ENCODE measurements at regions not wholly inside any gene's neighbourhood (a gene's known extent, or its start where the extent isn't known, plus 50 kb on each side); places are given as distances from the start of the nearest gene placed in this dataset.

- ChIA-PET CTCF (interaction anchor here (0.7 to 3.5 kb wide), 17 partner anchors 12 to 126 kb away, joined by 3 to 26 read pairs (median 5); partner anchors contain the start of gene RAI14), POLR2A (interaction anchor here (0.7 to 4.4 kb wide), 18 partner anchors 16 to 139 kb away, joined by 3 to 57 read pairs (median 3); partner anchors contain the start of gene RAI14)
- Histone ChIP-seq H3K9ac (replicated peaks; ENCODE audit: extremely low read depth, insufficient read depth, low read length) (peak overlapping the region; percentile 97), H3K4me1 (ENCODE audit: control insufficient read depth, extremely low read depth, insufficient read depth, low read length) (peaks cover 65% of the 10 kb centered on the region), H3K79me2 (ENCODE audit: control insufficient read depth, insufficient read depth, low read length) (no peaks in the 10 kb centered on the region), H3K4me3 (replicated peaks in 1 of 3; ENCODE audit: insufficient read depth in 1 of 3, low read depth in 1 of 3, low read length in 3 of 3) (peak overlapping the region in 1 of 3 experiments; percentile 21), H4K20me1 (replicated peaks; ENCODE audit: control insufficient read depth, extremely low read depth, insufficient read depth, low read length) (no peaks in the 10 kb centered on the region), H3K9me3 (replicated peaks; ENCODE audit: control insufficient read depth, insufficient read depth, low read length) (no peaks in the 10 kb centered on the region), H3K4me2 (ENCODE audit: insufficient read depth, low read length) (peak overlapping the region; percentile 60), H3K27ac (ENCODE audit: insufficient read depth, low read depth, low read length) (peak overlapping the region; percentile 99), H3K27me3 (ENCODE audit: control insufficient read depth in 2 of 2, insufficient read depth in 2 of 2, low read length in 2 of 2) (no peaks in the 10 kb centered on the region), H3K9me1 (replicated peaks; ENCODE audit: control insufficient read depth, extremely low read depth, insufficient read depth, low read length) (no peaks in the 10 kb centered on the region), H3K36me3 (ENCODE audit: control insufficient read depth in 2 of 2, extremely low read depth in 1 of 2, insufficient read depth in 2 of 2, low read length in 2 of 2) (no peaks in the 10 kb centered on the region), H2AFZ (ENCODE audit: low read depth, low read length) (no peak overlapping the region)
- peak; percentile 95 for DNase-seq (ENCODE audit: low read depth, low spot score)
- peak; percentile 96 for FAIRE-seq
- dilution Hi-C loops (cut with MboI; ENCODE audit: extremely low pct_ligation_motif_present, low sequenced_read_pairs), result no loop called here
- BruUV-seq (replicated peaks), result TSS peak; percentile 75
- intact Hi-C loops (cut with micrococcal nuclease), result loop anchor here (1.0 to 5.0 kb wide), 10 partner anchors 12 to 201 kb away; partner anchors contain the start of gene RAI14
- TF ChIP-seq POLR2A (IDR thresholded peaks at IDR 0.05; ENCODE audit: low read depth, low read length) (peak; percentile 79), MAX (IDR thresholded peaks at IDR 0.05; ENCODE audit: insufficient read depth, insufficient read length) (no peak), FOS (IDR thresholded peaks at IDR 0.05; ENCODE audit: borderline replicate concordance, insufficient read depth, low read length) (peak; percentile 97), MYC (IDR thresholded peaks at IDR 0.05; ENCODE audit: low read depth, low read length) (no peak), JUN (IDR thresholded peaks at IDR 0.05; ENCODE audit: borderline replicate concordance, insufficient read depth, insufficient read length, low read depth) (peak; percentile 99), GATA2 (IDR thresholded peaks at IDR 0.05; ENCODE audit: insufficient read depth, insufficient read length, low read depth, low read length) (peak; percentile 80), POLR2AphosphoS5 (IDR thresholded peaks at IDR 0.05; ENCODE audit: insufficient read depth, low read depth, low read length) (peak; percentile 80)
These were observed 69.8 kb upstream of the RAI14 start for GRCh38 chr5:34586117-34586885.
